ENCODE measurements at regions not wholly inside any gene's neighbourhood (a gene's known extent, or its start where the extent isn't known, plus 50 kb on each side); places are given as distances from the start of the nearest gene placed in this dataset.

GRCh38 chr11:130728185-130729180 is 187.8 kb downstream of the SNX19 start:
- H3K14ac ChIP-seq (ENCODE audit: insufficient read depth, low read length), result no peak overlapping the region
- no peaks in the 10 kb centered on the region for H3K27me3 ChIP-seq (ENCODE audit: insufficient read depth, low read length)
- no peak overlapping the region for H3K9ac ChIP-seq (ENCODE audit: extremely low read depth, insufficient read length, low read length)
- no peak overlapping the region for H3K4me2 ChIP-seq (ENCODE audit: insufficient read depth, insufficient read length, low read length)
- H3K4me1 ChIP-seq (ENCODE audit: insufficient read depth, low read length), result peaks cover 2% of the 10 kb centered on the region; the same call in 1 of the 2 replicates
- Mint-ChIP-seq H3K4me3 (no peak overlapping the region), H3K27ac (no peak overlapping the region), H3K27me3 (ENCODE audit: low read depth) (peaks cover 4% of the 10 kb centered on the region), H3K4me1 (peaks cover 0 to 14% of the 10 kb centered on the region in 2 experiments), H3K9me3 (peaks cover 15 to 17% of the 10 kb centered on the region in 2 experiments), H3K36me3 (ENCODE audit: insufficient read depth in 1 of 3, low read depth in 3 of 3) (peaks cover 5 to 22% (median 11%) of the 10 kb centered on the region in 3 experiments; a peak in 6 of 7 replicates)
- H2AK5ac ChIP-seq (ENCODE audit: insufficient read length, low read length), result no peak overlapping the region
- no peak overlapping the region for H2AFZ ChIP-seq (ENCODE audit: low read length)
- no peak overlapping the region for H3K56ac ChIP-seq (ENCODE audit: insufficient read length, low read depth, low read length)
- no peaks in the 10 kb centered on the region for H3K9me3 ChIP-seq (ENCODE audit: control insufficient read depth, low read depth, low read length)
- H3K79me2 ChIP-seq (ENCODE audit: insufficient read depth, low read length), result no peaks in the 10 kb centered on the region
- no peak overlapping the region for H4K91ac ChIP-seq (ENCODE audit: insufficient read length, low read depth, low read length)
- no peaks in the 10 kb centered on the region for H3K79me1 ChIP-seq (ENCODE audit: insufficient read depth, low read depth, low read length, poor library complexity, severe bottlenecking)
- H2BK15ac ChIP-seq (ENCODE audit: low read depth, low read length), result no peak overlapping the region
- no peak overlapping the region for H4K8ac ChIP-seq (replicated peaks; ENCODE audit: insufficient read length, low read depth, low read length)
- no peak overlapping the region for H4K5ac ChIP-seq (ENCODE audit: insufficient read length, low read depth, low read length)
- no peak overlapping the region for H3K4ac ChIP-seq (ENCODE audit: low read depth, low read length)
- TF ChIP-seq CTCF (conservative IDR thresholded peaks at IDR 0.05), result no peak
- H3K18ac ChIP-seq (ENCODE audit: insufficient read length, low read depth, low read length), result no peak overlapping the region
- H2BK120ac ChIP-seq (ENCODE audit: low read depth, low read length, poor library complexity, severe bottlenecking), result no peak overlapping the region
- no peak overlapping the region for H3K27ac ChIP-seq (ENCODE audit: insufficient read length, low read depth, low read length)
- no peaks in the 10 kb centered on the region for H4K20me1 ChIP-seq (ENCODE audit: control insufficient read depth, insufficient read depth, insufficient read length)
- no CpG with 5 or more reads among the region's 8 CpGs for WGBS (ENCODE audit: extremely low coverage, insufficient read length, low lambda C conversion rate)
- no peak overlapping the region for H2BK20ac ChIP-seq (ENCODE audit: low read depth, low read length, poor library complexity, severe bottlenecking)
- H3K23ac ChIP-seq (ENCODE audit: insufficient read length, low read depth, low read length), result no peak overlapping the region
- no peak overlapping the region for H3T11ph ChIP-seq (ENCODE audit: low read length)
- H3K23me2 ChIP-seq (ENCODE audit: insufficient read length, low read depth, low read length, poor library complexity, severe bottlenecking), result no peaks in the 10 kb centered on the region
- H2BK5ac ChIP-seq (ENCODE audit: insufficient read length, low read length), result no peak overlapping the region
- H2BK12ac ChIP-seq (ENCODE audit: insufficient read length, low read depth, low read length), result no peak overlapping the region
- DNase-seq, result no peak

Data from H9 (cell line).